Stimulated activated CD8-positive, alpha-beta memory T cell treated with anti-CD3 and anti-CD28 coated beads, Interleukin-15, amount 100 ng/mL, for 48 hours (primary cell): ENCODE measurements at regions not wholly inside any gene's neighbourhood (a gene's known extent, or its start where the extent isn't known, plus 50 kb on each side); places are given as distances from the start of the nearest gene placed in this dataset.
"Not testable (repeated sequence)": the region's sequence is repeated elsewhere in the genome, so short reads cannot be mapped to it uniquely, and the experiment has no call there.

Experiments
- DNase-seq, 2 donors: peaks; one replicate each; pipeline ENCODE4 v3.0.0-alpha.2; 2020; ENCODE audit warnings: low read depth in 2 of 2

GRCh38 chr3:16769525-16769924, 115.2 kb upstream of the PLCL2 start:
- DNase-seq, result no peak

- DNase-seq, result no peak
Observed at GRCh38 chr3:16770021-16770420, 114.7 kb upstream of the PLCL2 start.

GRCh38 chr3:16770792-16771191, 114.0 kb upstream of the PLCL2 start:
- DNase-seq, result no peak

GRCh38 chr3:16773594-16773993, 111.2 kb upstream of the PLCL2 start:
- DNase-seq, result not testable (repeated sequence)

- not testable (repeated sequence) for DNase-seq
Observed at GRCh38 chr3:16774536-16774935, 110.2 kb upstream of the PLCL2 start.

GRCh38 chr3:16784973-16785372, 99.8 kb upstream of the PLCL2 start:
- no peak for DNase-seq

- no peak for DNase-seq
Observed at GRCh38 chr3:16785465-16785864, 99.3 kb upstream of the PLCL2 start.

- DNase-seq, result no peak
Observed at GRCh38 chr3:16788440-16789056, 96.2 kb upstream of the PLCL2 start.

GRCh38 chr3:16789344-16790120, 95.2 kb upstream of the PLCL2 start:
- DNase-seq, result no peak

GRCh38 chr3:16790432-16791400, 94.0 kb upstream of the PLCL2 start:
- no peak for DNase-seq

- no peak for DNase-seq
Observed at GRCh38 chr3:16793321-16793720, 91.4 kb upstream of the PLCL2 start.

- DNase-seq, result no peak
Observed at GRCh38 chr3:16794257-16794656, 90.5 kb upstream of the PLCL2 start.

- DNase-seq, result no peak
Observed at GRCh38 chr3:16795581-16795980, 89.2 kb upstream of the PLCL2 start.

- no peak for DNase-seq
Observed at GRCh38 chr3:16797831-16798230, 86.9 kb upstream of the PLCL2 start.

- DNase-seq, result no peak
Observed at GRCh38 chr3:16798738-16799137, 86.0 kb upstream of the PLCL2 start.

GRCh38 chr3:16800361-16800760, 84.4 kb upstream of the PLCL2 start:
- no peak for DNase-seq

- DNase-seq, result no peak
Observed at GRCh38 chr3:16801223-16801622, 83.5 kb upstream of the PLCL2 start.

GRCh38 chr3:16801698-16802097, 83.1 kb upstream of the PLCL2 start:
- no peak for DNase-seq

GRCh38 chr3:16802389-16802788, 82.4 kb upstream of the PLCL2 start:
- DNase-seq, result no peak

- DNase-seq, result no peak
Observed at GRCh38 chr3:16803019-16803418, 81.7 kb upstream of the PLCL2 start.

- no peak for DNase-seq
Observed at GRCh38 chr3:16807391-16807790, 77.4 kb upstream of the PLCL2 start.

- no peak for DNase-seq
Observed at GRCh38 chr3:16808393-16809107, 76.2 kb upstream of the PLCL2 start.
